NCI-H524 treated with DMSO at 0.1 percent for 48 hours (cell line): ENCODE measurements at regions not wholly inside any gene's neighbourhood (a gene's known extent, or its start where the extent isn't known, plus 50 kb on each side); places are given as distances from the start of the nearest gene placed in this dataset.

Source experiments
- DNase-seq: peaks from one replicate; lab custom pipeline; 2025; lab: John Stamatoyannopoulos, UW

GRCh38 chr11:37774441-37774840 lies 1176.4 kb upstream of the RAG2 start:
- no peak for DNase-seq

GRCh38 chr11:37770145-37770544 lies 1172.1 kb upstream of the RAG2 start:
- DNase-seq = no peak

GRCh38 chr11:37762079-37762478 lies 1164.0 kb upstream of the RAG2 start:
- DNase-seq = no peak

- DNase-seq = no peak
These were observed 1157.5 kb upstream of the RAG2 start for GRCh38 chr11:37755521-37755920.

GRCh38 chr11:37748641-37749040 lies 1150.6 kb upstream of the RAG2 start:
- DNase-seq = no peak

- DNase-seq = no peak
These were observed 1149.1 kb upstream of the RAG2 start for GRCh38 chr11:37747121-37747520.

GRCh38 chr11:37727371-37727770 lies 1129.3 kb upstream of the RAG2 start:
- DNase-seq = no peak

- DNase-seq = no peak
These were observed 1126.3 kb upstream of the RAG2 start for GRCh38 chr11:37724315-37724714.

GRCh38 chr11:37721485-37721884 lies 1123.4 kb upstream of the RAG2 start:
- no peak for DNase-seq

- no peak for DNase-seq
These were observed 1120.5 kb upstream of the RAG2 start for GRCh38 chr11:37718431-37718999.

- no peak for DNase-seq
These were observed 1114.2 kb upstream of the RAG2 start for GRCh38 chr11:37712251-37712650.

GRCh38 chr11:37710031-37710430 lies 1112.0 kb upstream of the RAG2 start:
- no peak for DNase-seq

GRCh38 chr11:37704791-37705190 lies 1106.8 kb upstream of the RAG2 start:
- no peak for DNase-seq

GRCh38 chr11:37699644-37700043 lies 1101.6 kb upstream of the RAG2 start:
- no peak for DNase-seq

GRCh38 chr11:37695283-37695682 lies 1097.2 kb upstream of the RAG2 start:
- DNase-seq = no peak

GRCh38 chr11:37689951-37690350 lies 1091.9 kb upstream of the RAG2 start:
- DNase-seq = no peak

GRCh38 chr11:37688456-37688855 lies 1090.4 kb upstream of the RAG2 start:
- DNase-seq = no peak

GRCh38 chr11:37687130-37687529 lies 1089.1 kb upstream of the RAG2 start:
- no peak for DNase-seq

GRCh38 chr11:37671321-37671720 lies 1073.3 kb upstream of the RAG2 start:
- no peak for DNase-seq

GRCh38 chr11:37666960-37667359 lies 1068.9 kb upstream of the RAG2 start:
- no peak for DNase-seq

- DNase-seq = no peak
These were observed 1059.6 kb upstream of the RAG2 start for GRCh38 chr11:37657645-37658044.

- DNase-seq = no peak
These were observed 1049.7 kb upstream of the RAG2 start for GRCh38 chr11:37647767-37648166.

- no peak for DNase-seq
These were observed 1045.9 kb upstream of the RAG2 start for GRCh38 chr11:37643968-37644367.

- no peak for DNase-seq
These were observed 1044.3 kb upstream of the RAG2 start for GRCh38 chr11:37642296-37642695.

GRCh38 chr11:37632748-37633147 lies 1034.7 kb upstream of the RAG2 start:
- no peak for DNase-seq
